GM18508 (cell line): ENCODE measurements at regions not wholly inside any gene's neighbourhood (a gene's known extent, or its start where the extent isn't known, plus 50 kb on each side); places are given as distances from the start of the nearest gene placed in this dataset.

Experiments used
- ATAC-seq: cut with Tn5 transposase; IDR thresholded peaks from one replicate; pipeline ENCODE4 v1.9.1; 2021; ENCODE audit warnings: moderate number of reproducible peaks; ENCODE audit not compliant: insufficient read depth, unreplicated experiment

DNA sequence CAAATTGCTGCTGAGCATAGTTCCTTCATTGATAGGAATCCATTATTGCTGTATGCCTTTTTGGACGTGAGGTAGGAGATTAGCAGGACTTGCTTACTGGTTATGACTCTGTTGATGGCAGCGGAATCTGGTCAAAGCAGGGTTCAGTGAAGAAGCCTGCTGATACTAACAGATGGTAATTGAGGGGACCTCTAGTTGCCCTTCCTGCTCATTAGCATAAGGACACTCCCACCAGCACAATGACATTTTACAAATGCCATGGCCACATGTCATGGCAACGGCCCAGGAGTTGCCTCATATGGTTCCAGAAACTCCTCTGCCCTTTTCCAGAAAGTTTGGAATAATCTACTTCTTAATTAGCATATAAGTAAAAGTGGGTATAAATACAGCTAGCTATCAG, 417.5 kb downstream of the CDC14C start:
- ATAC-seq, result no peak

DNA sequence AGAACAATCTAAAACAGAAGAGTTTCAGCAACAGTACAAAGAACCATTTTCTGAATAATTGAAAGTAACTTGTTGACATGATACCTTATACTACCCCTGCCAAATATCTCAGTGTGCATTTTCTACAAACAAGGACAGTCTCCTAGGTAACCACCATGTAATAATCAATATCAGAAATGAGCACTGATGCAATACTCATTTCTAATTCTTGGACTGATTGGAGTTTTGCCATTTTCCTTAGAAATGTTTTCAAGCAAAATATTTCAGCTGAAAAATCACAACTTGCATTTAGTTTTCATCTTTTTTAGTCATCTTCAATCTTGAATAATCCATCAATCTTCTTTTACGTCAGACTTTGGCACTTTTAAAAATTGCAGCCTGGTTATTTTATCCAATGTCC, 420.2 kb downstream of the CDC14C start:
- no peak for ATAC-seq

DNA sequence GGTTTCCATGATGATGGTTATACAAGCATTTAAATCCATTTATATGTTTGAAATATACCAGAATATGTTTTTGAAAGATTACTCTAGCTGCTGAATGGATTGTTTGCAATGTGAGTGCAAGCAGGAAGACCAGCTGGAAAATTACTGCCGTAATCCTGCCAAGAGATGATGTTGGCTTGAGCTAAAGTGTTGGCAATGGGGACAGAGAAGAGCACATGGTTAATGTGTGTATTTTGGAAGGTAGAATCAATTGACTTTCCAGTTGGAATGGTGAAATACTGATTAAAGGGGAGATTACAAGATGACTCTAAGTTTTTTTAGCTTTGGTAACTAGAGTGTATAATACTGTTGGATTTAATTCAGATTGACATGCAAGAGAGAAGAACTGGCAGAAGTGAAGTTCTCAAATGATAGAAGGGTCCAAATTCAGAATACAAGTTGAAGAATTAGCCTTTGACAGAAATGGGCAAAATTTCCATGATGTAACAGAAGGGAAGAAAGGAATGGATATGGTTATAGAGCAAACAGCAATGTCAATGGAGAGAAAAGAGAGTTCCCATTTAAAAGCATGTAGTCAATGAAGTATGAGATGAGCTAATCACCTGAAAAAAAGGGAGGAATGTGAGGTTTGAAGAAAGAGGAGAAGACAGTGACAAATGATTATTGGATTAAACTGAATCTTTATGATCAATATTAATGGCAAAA, 422.0 kb downstream of the CDC14C start:
- ATAC-seq, result no peak

DNA sequence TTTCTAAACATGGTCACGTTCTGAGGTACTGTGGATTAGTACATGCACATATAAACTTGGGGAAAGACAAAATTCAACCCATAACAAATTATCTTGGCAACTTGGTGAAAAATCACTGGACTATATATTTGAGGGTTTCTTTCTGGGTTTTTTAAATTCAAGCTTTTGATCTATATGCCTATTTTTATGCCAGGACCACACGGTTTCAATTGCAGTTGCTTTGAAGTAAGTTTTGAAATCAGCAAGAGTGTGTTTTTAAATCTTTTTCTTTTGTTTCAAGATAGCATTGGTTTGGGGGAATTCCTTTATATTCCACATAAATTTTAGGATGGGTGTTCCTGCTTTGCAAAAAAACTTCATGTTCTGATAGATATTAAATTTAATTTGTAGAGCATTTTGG, 406.4 kb upstream of the VWC2 start:
- no peak for ATAC-seq

DNA sequence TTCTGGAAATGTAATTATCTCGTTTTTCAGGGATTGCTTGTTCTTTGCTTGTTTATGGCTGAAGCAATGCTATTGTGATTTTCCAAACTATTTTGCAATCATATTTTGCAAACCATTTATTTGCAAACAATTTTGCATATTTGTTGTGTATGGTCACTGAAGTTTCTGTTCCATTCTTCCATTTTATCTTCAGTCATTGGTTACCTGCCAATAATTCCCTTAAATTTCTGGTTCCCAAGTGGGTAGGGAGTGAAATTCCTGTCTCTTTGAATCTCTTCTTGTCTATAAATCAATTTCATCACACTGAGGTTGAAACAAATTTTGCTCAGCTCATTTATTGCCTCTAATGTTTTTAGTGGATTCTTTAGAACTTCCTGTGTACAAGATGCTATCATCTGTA, 401.7 kb upstream of the VWC2 start:
- no peak for ATAC-seq

DNA sequence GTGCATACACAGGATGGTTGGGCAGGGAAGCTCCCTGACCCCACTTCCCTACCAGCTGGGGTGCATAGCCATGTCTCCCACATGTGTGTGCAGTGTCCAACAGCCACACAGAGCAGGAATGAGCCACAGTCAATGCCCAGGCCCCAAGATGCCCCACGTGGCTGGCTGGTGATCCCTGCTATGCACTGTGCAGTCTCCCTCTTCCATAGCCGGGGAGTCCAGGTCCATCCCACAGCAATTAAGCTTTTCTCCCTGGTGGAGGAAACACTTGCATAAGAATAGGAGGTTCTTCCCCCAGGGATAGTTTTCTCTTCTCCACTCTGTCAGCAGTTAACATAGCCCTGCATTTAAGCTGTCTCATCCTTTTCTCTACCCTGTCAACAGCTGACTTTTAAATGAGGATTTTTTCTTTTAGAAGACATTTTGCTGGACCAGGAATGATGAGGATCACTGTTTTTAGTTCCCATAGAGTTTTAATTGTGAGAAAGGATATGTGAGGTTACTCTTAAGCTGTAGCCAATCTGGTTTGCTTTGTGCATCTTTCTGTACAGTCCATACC, 396.5 kb upstream of the VWC2 start:
- no peak for ATAC-seq

DNA sequence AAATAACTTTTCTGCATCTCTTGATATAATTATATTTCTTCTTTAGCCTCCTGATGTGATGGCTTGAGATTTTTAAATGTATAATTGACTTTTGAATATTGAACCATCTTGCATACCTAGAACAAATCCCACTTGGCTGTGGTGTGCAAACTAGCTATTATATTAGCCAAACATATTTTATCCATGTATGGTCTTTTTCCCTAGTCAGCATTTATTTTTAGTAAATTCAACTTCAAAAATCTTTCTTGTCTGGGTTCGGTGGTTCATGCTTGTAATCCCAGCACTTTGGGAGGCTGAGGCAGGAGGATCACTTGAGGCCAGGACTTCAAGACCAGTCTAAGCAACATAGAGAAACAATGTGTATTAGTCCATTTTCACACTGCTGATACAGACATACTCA, 386.6 kb upstream of the VWC2 start:
- ATAC-seq, result no peak

DNA sequence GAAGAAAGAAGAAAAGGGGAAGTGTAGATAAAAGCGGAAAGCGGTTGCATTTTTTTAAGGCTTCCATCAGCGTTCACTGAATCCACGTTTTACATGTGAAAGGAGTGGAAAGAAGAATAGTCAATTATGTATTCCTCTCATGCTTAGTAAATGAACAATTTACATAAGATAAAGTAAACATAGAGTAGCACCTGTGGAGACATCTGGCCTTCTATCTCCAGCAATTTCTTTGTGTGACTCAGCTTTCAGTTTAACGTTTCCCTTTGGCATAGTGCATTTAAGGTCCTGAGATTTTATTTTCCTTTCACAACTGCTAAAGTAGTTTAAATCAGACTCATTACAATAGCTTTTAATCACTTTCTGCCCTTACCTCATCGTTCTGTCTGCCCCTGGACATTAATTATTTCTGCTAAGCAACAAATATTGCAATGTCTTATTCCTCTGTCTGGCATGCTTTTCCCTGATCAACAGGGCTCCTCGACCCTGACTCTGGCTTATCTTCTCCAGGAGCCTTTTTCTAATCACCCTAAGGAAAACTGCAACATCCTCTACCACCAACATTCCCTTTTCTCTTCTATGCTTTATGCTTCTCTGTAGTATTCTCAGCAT, 383.5 kb upstream of the VWC2 start:
- no peak for ATAC-seq

DNA sequence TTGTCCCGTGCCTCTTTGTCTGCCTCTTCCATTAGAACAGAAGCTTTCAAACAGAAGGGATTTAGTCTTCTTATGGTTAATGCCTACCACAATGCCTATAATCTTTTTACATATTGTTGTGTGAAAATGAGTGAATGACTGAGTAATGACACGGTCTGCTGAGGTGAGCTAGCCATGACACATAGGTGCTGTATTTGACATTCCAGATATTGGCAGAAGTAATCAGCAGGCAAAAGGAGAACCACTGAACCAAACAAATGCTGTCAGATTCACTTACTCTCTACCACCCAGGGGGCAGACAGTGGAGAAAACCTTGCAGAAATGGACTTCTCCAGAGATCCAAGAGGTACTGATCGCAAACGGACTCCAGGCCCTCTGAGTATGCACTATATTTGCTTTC, 377.2 kb upstream of the VWC2 start:
- no peak for ATAC-seq

DNA sequence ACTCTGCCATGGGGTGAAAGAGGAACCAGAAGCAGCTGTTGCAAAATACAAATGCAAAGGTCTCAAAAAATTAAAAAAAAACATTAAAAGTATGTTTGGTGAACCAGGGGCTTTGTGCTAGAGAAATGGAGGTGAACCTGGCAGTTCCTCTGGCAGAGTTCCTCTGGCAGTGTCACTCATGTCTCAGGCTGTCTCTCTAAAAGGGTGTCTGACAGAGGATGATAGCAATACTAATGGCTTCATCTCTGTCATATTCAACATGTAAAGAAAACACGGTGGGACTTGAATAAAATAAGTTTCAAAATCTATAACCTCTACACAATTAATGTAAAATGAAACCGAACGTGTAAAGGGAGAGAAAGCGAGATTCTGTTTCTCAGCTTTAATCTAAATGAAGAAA, 375.7 kb upstream of the VWC2 start:
- ATAC-seq, result no peak

DNA sequence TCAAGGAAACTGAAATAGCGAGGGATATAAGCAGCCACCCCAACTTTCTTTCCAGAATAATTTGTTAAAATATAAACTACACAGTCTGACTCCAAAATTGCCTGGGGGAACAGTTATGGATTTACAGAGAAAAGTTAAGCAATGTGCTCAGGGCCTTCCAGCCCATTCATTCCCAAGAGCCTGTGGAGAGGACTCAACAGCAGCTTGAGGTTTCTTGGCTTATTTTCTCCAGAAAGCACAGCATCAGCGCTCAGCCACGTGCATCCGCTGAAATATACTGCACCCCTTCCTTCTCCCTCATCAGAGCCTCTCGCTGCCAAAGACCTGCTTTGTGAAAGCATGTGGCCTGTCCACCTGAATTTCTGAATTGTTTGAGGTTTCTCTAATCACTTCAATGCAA, 375.2 kb upstream of the VWC2 start:
- ATAC-seq, result no peak

DNA sequence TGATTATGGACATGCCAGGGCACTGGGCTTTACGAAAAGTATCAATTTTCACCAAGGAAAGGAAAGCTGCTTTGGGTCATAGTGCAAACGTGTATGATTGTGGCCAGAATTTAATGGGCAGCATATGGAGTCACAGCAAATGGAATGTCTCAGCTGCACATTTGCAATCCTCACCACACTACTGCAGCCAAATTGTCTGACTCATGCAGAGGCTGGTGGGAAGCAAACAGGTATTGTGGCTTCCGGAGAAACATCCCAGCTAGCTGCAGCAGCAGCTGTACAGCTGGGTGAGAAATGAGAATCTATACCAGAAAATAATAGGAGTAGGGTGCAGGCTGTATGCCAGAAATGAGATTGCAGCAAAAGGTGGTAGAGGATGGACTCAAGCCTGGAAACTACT, 374.7 kb upstream of the VWC2 start:
- no peak for ATAC-seq

DNA sequence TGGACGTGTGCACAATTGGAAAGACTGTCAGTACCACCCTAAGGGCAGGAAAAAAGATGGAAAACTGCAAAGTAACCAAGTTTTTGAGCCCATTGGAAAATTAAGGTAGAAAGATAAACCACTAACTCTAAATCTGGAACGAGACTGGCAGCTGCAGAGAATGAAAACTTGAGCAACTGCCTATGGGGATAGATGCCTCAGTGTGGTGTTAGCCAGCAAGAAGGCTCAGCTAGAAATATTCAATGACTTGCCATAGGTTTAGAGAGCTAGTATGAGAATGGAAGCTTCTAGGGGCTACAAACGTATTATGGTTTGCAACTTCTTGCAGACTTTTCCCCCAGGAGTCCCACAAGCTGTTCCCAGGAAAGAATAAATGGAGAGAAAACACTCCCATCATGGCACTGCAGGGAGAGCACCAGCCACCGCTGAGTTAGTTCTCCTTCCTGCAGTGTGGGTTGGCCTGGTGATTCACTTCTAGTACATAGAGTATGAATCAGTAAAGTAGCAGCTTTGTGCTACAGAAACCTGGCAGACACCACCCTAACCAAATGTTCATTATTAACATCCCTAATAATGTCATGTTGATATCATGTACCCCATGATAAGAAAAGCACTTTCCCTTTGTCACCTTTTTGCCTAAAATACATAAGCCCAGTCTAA, 372.4 kb upstream of the VWC2 start:
- ATAC-seq, result no peak

DNA sequence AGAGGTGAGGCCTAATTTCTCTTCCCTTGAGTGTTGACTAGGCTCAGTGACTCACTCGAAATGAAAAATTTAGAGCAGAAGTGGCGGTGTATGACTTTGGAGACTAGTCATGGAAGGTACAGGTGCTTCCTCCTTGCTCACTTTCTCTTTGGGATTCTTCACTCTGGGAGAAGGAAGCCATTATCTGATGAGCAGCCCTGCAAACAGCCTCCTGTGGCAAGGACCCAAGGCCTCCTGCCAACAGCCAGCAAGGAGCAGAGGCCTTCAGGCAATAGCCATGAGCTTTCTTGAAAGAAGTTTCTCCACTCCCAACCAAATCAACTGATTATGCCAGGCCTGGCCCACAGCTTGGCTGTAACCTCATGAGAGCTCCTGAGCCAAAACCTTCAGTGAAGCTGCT, 369.6 kb upstream of the VWC2 start:
- ATAC-seq, result no peak

DNA sequence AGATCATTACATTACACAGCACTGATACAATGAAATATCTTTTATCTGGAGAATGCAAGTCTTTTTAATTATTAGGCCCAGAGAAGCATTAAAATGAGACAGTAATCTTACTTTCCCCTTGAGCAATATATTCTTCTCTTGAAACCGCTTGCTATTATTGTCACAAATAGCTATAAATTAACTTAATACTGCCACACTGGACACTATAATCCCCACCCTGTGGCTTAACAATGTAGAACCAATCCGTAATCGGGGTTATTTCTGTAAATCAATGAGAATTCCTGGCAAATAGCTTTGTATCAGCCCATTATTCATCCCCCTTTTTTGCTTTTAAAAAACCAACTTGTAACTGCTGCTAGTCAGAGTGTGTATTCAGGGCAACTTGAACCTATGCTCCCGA, 366.2 kb upstream of the VWC2 start:
- no peak for ATAC-seq

DNA sequence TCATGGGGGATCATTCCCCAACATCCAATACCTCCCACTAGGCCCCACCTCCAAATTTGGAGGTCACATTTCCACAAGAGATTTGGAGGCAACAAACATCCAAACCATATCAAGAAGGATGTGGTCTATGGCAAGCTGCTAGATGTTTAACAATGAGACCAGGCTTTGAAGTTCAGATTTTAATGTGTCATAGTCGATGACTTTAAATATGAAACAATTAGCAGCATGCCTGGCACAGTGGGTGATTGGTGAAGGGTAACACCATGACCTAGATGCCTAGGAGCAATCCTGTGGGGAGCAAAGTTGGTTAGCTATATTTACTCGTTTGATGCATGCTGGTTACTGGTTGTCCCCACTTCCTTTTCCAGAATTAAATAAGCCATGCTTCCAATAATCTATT, 356.4 kb upstream of the VWC2 start:
- ATAC-seq, result no peak

DNA sequence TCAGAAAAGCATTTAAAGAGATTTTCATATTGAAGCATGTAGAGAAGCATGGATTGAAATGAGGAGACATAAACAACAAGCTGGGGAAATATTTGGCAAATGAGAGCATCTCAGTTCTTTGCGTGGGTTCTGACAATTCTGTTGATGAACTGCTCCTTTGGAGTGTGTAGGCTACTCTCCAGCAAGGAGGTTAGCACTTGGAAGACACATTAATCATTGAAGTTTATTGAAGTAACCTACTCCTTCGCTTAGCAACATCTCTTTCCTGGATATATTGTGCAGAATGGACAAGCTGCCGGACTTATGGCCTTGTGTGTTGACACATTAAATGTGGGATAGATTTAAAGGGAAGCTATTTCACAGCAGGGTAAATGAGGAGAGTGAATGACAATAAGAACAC, 354.5 kb upstream of the VWC2 start:
- no peak for ATAC-seq

DNA sequence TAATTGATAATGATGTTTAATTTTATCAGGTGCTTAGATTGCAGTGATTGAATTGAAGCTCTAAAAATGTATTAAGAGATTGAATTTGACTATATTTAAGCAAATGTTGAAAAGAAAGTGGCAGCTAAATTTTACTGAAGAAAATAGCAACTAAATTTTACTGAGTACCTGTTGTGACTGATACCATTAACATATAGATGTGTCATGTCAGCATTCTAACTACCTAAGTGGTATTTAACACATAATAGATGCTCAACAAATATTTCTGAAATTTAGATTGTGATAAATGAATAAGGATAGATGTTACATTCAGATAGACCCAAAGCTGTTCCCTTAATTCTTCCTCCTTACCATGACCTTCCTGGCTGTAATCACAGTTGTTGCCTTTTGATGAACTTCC, 350.9 kb upstream of the VWC2 start:
- ATAC-seq, result no peak

DNA sequence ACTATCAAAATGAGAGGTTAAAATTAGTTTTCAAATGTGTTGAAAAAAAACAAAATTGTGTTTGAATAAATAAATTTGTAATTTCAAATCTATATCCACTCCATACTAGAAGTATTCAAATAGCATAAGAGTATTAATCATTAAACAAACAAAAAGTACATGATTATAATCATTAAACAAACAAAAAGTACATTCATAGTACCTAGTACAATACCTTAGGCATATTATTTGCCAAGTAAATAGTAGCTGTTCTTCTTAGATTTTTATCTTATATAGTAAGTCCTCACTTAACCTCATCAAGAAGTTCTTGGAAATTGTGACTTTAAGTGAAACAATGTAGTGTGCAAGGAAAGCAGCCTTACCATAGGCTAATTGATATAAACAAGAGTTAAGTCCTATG, 349.3 kb upstream of the VWC2 start:
- no peak for ATAC-seq

DNA sequence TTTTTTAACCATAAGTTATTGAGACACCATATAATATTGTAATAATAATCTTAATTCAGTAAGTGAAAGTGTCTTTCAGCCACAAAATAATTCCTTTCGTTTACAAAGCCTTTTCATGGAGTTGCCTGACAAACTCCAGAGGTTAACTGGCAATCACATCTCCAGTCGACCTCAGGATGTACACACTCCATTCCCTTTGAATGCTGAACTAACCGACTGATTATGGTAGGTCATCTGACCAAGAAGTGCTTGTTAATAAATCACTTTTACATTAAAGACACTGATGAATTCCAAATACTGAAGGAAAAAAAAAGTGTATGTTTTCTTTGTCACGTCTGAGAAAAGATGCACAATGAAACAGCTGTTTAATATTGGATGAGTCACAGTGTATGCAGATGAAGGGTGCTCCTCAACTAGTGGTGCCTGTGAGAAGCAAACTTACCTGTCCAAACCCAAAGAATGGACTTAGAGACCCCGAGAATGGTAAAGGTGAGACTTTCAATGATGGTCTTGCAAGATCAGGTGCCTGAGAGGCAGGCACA, 348.1 kb upstream of the VWC2 start:
- ATAC-seq, result no peak

DNA sequence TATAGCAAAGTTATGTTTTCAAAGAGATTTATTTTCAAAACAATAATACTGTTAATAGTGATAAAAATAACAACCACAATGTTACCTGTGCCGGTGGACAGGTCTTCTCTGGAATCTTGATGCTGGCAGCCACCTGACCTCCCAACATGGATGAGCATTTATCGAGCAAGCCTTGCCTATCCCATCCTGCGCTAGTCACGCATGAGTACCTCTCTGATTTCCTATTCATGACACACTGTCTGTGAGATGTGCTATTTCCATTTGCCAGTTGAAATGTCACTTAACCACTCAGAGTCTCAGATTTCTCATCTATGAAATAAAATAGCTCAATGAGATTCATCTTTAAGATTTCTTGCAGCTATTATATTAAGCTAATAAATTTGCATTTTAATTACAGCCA, 341.2 kb upstream of the VWC2 start:
- ATAC-seq, result no peak
